Esophagus (tissue), 2 donors: ENCODE measurements at regions not wholly inside any gene's neighbourhood (a gene's known extent, or its start where the extent isn't known, plus 50 kb on each side); places are given as distances from the start of the nearest gene placed in this dataset.

Source experiments
- H3K27ac ChIP-seq, 2 donors: one replicate each; pipeline ENCODE4 v1.5.1; 2013; ENCODE audit warnings: low read depth in 2 of 2, mild to moderate bottlenecking in 2 of 2, inconsistent platforms in 1 of 2, low read length in 1 of 2, moderate library complexity in 1 of 2
- H3K27me3 ChIP-seq, 2 donors: one replicate each; pipeline ENCODE4 v1.6.1; 2013; ENCODE audit warnings: low read length in 2 of 2, control low read depth in 1 of 2, mild to moderate bottlenecking in 1 of 2; ENCODE audit not compliant: insufficient read depth in 2 of 2, control insufficient read depth in 1 of 2
- H3K36me3 ChIP-seq, 2 donors: one replicate each; pipeline ENCODE4 v1.6.1; 2013; ENCODE audit warnings: low read length in 1 of 2; ENCODE audit not compliant: control insufficient read depth in 2 of 2, insufficient read depth in 2 of 2
- H3K4me1 ChIP-seq, 2 donors: one replicate each; pipeline ENCODE4 v1.6.1; 2013; ENCODE audit warnings: low read length in 1 of 2; ENCODE audit not compliant: control insufficient read depth in 2 of 2, insufficient read depth in 2 of 2
- H3K4me3 ChIP-seq, 2 donors: one replicate each; pipeline ENCODE4 v1.5.1; 2013; ENCODE audit warnings: low read length in 2 of 2, mild to moderate bottlenecking in 2 of 2, low read depth in 1 of 2, moderate library complexity in 1 of 2
- H3K9me3 ChIP-seq, 2 donors: one replicate each; pipeline ENCODE4 v1.6.1; 2013; ENCODE audit warnings: mild to moderate bottlenecking in 2 of 2, low read depth in 1 of 2, low read length in 1 of 2, moderate library complexity in 1 of 2; ENCODE audit not compliant: control insufficient read depth in 2 of 2, insufficient read depth in 1 of 2
- WGBS, 2 donors: extraction: QIAGEN DNeasy Blood & Tissue Kit; methylation state at CpG; one replicate each; pipeline ENCODE4 v1.1.7; 2013; 5-methylcytosine and 5-hydroxymethylcytosine counted together
- donor health status: healthy with polysubstance abuse.
- donor health status: Bipolar disorder and iron deficiency.

DNA sequence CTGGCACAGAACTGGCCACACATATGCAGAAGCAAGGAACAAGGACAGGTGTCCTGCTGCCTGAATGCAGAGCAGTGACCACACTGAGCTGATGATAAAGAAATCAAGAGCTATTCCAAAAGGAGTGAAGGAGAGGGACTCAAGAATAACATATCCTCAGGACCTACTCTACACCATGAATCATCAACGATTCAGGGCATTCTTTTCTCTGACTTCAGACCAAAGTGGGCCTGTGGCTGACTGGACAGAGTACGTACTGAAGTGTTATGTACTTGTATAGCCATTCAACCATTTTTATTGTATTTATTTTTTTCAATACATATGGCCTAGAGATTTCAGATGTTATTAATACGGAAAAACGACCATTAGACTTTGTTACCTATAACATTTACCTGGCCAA, 177.5 kb upstream of the TMTC1 start:
- no peaks in the 10 kb centered on the region for H3K36me3 ChIP-seq
- H3K27ac ChIP-seq = no peak overlapping the region
- H3K27me3 ChIP-seq = no peaks in the 10 kb centered on the region
- H3K4me3 ChIP-seq = no peak overlapping the region
- no peaks in the 10 kb centered on the region for H3K9me3 ChIP-seq
- WGBS, 2 donors = 83 to 87% methylated on average over 4 of the region's 4 CpGs
- no peaks in the 10 kb centered on the region for H3K4me1 ChIP-seq

DNA sequence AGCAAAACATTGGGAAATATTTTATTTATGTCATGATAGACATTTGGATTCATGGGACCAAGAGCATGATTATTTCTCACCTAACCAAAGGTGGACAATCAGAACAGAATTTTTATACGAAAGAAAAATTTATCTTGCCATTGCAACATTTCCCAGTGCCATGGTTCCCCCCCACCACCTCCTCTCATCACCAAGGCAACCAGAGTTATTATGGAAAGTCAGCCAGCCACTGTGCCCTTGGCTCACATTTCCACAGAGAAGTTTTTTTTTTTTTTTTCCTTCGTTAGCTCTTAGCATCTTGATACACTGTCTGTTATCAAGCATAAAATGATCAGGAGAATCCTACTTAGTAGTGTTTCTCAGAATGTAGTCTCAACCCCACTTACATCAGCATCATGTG, 176.4 kb upstream of the TMTC1 start:
- WGBS, 2 donors = 46 to 63% methylated on average over 2 of the region's 2 CpGs
- H3K9me3 ChIP-seq = no peaks in the 10 kb centered on the region
- no peaks in the 10 kb centered on the region for H3K36me3 ChIP-seq
- H3K4me3 ChIP-seq = no peak overlapping the region
- H3K4me1 ChIP-seq = no peaks in the 10 kb centered on the region
- no peaks in the 10 kb centered on the region for H3K27me3 ChIP-seq
- no peak overlapping the region for H3K27ac ChIP-seq

GRCh38 chr12:29957835-29958234, 174.1 kb upstream of the TMTC1 start:
- no peak overlapping the region for H3K4me3 ChIP-seq
- H3K27me3 ChIP-seq = no peaks in the 10 kb centered on the region
- no peak overlapping the region for H3K27ac ChIP-seq
- no peaks in the 10 kb centered on the region for H3K9me3 ChIP-seq
- no peaks in the 10 kb centered on the region for H3K4me1 ChIP-seq
- WGBS, 2 donors = 69% methylated on average over 2 of the region's 2 CpGs
- no peaks in the 10 kb centered on the region for H3K36me3 ChIP-seq

DNA sequence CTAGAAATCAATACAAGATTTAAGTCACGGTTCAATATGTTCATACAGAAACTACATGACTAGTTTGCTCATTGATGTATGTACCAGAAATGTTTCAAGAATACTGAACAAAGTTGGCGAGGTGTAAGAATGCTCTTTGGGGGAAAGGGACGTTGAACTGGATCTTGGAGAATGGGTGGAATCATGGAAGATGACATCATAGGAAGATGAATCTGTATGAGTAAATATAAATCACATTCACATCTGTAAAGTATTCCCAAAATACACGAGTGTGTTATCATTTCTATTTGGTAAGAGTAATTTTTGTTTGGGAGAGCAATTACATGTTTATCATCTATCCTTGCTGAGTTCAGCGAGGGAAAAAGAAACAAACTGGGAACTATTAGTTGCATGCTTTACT, 162.2 kb upstream of the TMTC1 start:
- WGBS, 2 donors = 64 to 69% methylated on average over 5 of the region's 5 CpGs
- no peaks in the 10 kb centered on the region for H3K4me1 ChIP-seq
- no peaks in the 10 kb centered on the region for H3K27me3 ChIP-seq
- no peaks in the 10 kb centered on the region for H3K36me3 ChIP-seq
- H3K9me3 ChIP-seq = no peaks in the 10 kb centered on the region
- H3K4me3 ChIP-seq = no peak overlapping the region
- H3K27ac ChIP-seq = no peak overlapping the region

GRCh38 chr12:29944269-29945000, 160.7 kb upstream of the TMTC1 start:
- H3K27me3 ChIP-seq = no peaks in the 10 kb centered on the region
- no peaks in the 10 kb centered on the region for H3K36me3 ChIP-seq
- 88 to 91% methylated on average over 2 of the region's 2 CpGs for WGBS, 2 donors
- H3K27ac ChIP-seq = no peak overlapping the region
- H3K9me3 ChIP-seq = no peaks in the 10 kb centered on the region
- no peak overlapping the region for H3K4me3 ChIP-seq
- no peaks in the 10 kb centered on the region for H3K4me1 ChIP-seq

DNA sequence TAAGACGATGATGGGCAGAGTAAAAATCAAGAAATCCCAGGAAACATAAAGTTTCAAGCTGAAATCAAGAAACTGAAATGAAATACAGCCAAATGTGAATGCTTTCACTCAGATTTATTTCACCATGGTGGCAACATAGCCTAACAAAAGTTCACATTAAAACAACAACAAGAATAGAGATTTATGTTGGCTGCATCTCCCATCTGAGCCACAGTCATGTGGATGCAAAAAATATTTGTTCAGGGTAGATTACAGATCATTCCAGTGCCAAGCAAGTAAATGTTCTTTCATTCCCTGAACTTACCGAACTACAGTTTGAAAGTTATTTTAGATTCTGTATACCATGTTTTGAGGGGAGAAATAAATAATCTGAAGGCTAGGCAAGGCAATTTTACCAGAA, 159.9 kb upstream of the TMTC1 start:
- Histone ChIP-seq H3K4me1 (no peaks in the 10 kb centered on the region), H3K36me3 (no peaks in the 10 kb centered on the region), H3K9me3 (no peaks in the 10 kb centered on the region), H3K4me3 (no peak overlapping the region), H3K27ac (no peak overlapping the region), H3K27me3 (no peaks in the 10 kb centered on the region)
- 66% methylated on average over 2 of the region's 2 CpGs for WGBS, 2 donors

DNA sequence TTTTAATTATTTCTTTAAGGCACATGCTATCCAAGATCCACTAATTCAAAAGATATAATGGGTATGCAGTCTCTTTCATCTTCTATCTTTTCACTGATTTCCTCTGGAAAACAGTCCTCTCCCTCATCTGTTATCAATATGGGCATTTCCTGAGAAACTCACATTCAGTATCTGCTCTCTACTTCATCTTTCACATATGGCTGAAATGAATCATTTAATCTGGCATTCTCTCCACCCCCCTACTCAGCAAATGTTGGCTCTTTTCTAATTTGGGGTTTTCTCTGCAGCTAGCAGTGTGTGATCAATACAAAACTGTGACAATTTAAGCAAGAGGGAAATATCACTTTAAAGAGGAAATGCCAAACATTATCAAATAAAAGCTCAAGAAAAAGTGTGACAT, 157.1 kb upstream of the TMTC1 start:
- no peak overlapping the region for H3K27ac ChIP-seq
- no peaks in the 10 kb centered on the region for H3K27me3 ChIP-seq
- H3K9me3 ChIP-seq = no peaks in the 10 kb centered on the region
- no peak overlapping the region for H3K4me3 ChIP-seq
- no peaks in the 10 kb centered on the region for H3K36me3 ChIP-seq
- H3K4me1 ChIP-seq = no peaks in the 10 kb centered on the region

DNA sequence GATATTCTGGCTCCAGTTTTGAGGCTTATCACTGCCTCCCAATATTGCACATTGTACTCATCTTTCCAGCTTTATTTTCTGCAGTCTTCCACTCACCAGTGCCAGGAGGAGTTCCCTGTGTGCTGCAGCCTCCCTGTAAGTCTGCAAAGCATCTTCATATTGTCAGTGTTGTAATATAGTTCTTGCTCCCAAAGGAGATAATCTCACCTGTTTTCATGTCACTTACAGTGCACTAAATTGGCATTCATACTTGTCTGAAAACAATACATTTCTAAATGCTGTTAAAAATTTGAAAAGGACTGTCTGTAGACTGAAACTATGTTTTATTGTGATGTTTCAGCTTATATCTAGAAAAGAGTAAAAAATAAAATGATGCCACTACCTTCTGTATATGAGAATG, 146.8 kb upstream of the TMTC1 start:
- Histone ChIP-seq H3K27me3 (no peaks in the 10 kb centered on the region), H3K36me3 (no peaks in the 10 kb centered on the region), H3K9me3 (no peaks in the 10 kb centered on the region), H3K27ac (no peak overlapping the region), H3K4me3 (no peak overlapping the region), H3K4me1 (no peaks in the 10 kb centered on the region)

- Histone ChIP-seq H3K27me3 (no peaks in the 10 kb centered on the region), H3K4me3 (no peak overlapping the region), H3K27ac (no peak overlapping the region), H3K4me1 (no peaks in the 10 kb centered on the region), H3K36me3 (no peaks in the 10 kb centered on the region), H3K9me3 (no peaks in the 10 kb centered on the region)
- WGBS, 2 donors = 71 to 78% methylated on average over 2 of the region's 2 CpGs
Observed at GRCh38 chr12:29929295-29929694, 145.6 kb upstream of the TMTC1 start.

GRCh38 chr12:29921307-29921706, 137.6 kb upstream of the TMTC1 start:
- Histone ChIP-seq H3K4me1 (no peaks in the 10 kb centered on the region), H3K36me3 (no peaks in the 10 kb centered on the region), H3K27me3 (no peaks in the 10 kb centered on the region), H3K27ac (no peak overlapping the region), H3K9me3 (no peaks in the 10 kb centered on the region), H3K4me3 (no peak overlapping the region)
- 45 to 65% methylated on average over 1 of the region's 1 CpG for WGBS, 2 donors
